GM12873 (cell line): ENCODE measurements at regions not wholly inside any gene's neighbourhood (a gene's known extent, or its start where the extent isn't known, plus 50 kb on each side); places are given as distances from the start of the nearest gene placed in this dataset.

ENCODE experiments used
- TF ChIP-seq, protein P1 (sequence below): IDR thresholded peaks from 2 replicates; pipeline ENCODE4 v1.5.1; 2012; ENCODE audit warnings: low read depth, mild to moderate bottlenecking, moderate library complexity, low read length, control low read depth; ENCODE audit not compliant: insufficient read depth; ENCODE audit errors: missing control alignments

DNA sequence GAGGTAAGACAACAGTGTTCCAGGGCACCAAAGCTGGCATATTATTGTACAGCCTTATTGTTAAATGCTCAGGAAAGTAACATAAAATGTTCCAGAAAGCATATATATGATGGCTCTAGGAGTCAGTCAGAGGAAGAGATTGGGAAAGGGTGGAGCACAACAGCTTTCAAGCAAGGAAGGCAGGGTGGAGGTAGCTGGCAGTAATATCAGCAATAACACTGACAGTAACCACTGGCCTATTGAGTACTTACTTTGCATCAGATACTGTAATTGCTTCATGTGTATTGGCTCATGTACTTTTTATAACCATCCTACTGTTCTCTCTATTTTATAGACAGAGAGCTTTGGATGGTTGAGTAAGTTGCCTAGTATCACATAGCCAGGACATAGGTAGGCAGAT is 830.2 kb downstream of the DHX35 start:
- TF ChIP-seq, protein P1, sequence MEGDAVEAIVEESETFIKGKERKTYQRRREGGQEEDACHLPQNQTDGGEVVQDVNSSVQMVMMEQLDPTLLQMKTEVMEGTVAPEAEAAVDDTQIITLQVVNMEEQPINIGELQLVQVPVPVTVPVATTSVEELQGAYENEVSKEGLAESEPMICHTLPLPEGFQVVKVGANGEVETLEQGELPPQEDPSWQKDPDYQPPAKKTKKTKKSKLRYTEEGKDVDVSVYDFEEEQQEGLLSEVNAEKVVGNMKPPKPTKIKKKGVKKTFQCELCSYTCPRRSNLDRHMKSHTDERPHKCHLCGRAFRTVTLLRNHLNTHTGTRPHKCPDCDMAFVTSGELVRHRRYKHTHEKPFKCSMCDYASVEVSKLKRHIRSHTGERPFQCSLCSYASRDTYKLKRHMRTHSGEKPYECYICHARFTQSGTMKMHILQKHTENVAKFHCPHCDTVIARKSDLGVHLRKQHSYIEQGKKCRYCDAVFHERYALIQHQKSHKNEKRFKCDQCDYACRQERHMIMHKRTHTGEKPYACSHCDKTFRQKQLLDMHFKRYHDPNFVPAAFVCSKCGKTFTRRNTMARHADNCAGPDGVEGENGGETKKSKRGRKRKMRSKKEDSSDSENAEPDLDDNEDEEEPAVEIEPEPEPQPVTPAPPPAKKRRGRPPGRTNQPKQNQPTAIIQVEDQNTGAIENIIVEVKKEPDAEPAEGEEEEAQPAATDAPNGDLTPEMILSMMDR: no peak

DNA sequence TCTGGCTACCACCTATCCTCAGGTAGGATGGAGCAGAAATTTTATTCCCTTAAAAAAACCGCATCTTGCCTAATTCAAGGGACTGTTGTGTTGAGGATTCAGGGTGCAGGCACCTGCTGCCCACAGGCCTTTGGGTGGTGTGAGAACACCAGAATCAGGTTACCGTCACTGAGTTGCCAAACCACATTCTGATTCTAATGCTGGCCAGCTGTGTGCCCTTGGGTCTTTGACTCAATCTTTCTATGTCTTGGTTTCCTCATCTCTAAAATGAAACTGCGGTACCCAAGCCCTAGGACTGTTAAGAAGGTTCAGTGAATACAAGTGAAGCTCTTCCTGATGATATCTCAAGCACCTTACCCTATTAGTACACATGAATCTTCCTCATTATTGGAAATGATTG is 827.3 kb downstream of the DHX35 start:
- TF ChIP-seq, protein P1: no peak

DNA sequence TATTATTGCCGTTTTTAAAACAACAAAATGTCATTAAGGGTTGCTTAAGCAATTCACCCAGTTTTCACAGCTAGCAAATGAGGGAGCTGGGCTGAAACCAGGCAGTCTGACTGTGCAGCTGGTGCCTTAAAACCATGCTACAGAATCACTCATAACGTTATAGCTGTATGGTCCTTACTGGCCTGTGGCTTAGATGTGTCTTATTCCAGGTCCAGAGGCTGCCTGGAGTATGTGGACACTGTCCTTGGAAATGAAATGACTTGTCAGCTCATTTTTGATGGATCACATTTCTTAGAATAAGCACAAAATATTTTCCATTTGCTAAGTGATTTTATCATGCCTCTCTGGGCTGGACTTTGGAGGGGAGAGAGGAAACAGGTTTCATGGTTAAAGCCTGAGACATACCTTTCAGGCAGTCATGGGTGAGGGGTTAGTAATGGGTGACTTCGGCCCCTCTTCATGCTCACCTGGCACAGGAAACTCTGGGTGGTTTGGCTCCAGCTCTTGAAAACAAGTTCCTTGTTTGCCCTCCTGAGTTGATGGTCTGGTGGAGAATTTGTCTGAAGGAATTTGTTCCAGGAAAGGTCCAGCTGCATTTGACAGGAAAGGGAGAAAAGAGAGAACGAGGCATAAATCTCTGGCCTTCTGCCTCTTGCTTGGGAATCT is 823.2 kb downstream of the DHX35 start:
- TF ChIP-seq, protein P1: no peak

DNA sequence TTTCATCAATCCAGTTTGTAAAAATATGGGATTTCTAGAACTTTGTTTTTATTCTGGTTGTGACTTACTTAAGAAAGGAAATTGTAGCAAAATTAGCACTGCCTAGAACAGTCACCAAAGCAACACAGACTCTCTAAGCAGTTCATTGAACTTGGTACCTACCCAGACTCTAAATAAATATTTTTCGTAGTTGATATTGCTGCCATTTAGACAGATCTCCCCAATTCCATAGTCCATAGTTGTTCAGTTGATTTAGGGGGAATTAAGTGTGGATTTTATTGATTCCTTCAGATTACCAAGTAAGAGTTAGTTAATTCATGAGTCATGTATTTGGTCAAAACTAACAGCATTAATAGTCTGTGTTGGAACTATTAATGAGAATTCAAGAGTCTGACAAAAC is 822.5 kb downstream of the DHX35 start:
- TF ChIP-seq, protein P1: no peak

DNA sequence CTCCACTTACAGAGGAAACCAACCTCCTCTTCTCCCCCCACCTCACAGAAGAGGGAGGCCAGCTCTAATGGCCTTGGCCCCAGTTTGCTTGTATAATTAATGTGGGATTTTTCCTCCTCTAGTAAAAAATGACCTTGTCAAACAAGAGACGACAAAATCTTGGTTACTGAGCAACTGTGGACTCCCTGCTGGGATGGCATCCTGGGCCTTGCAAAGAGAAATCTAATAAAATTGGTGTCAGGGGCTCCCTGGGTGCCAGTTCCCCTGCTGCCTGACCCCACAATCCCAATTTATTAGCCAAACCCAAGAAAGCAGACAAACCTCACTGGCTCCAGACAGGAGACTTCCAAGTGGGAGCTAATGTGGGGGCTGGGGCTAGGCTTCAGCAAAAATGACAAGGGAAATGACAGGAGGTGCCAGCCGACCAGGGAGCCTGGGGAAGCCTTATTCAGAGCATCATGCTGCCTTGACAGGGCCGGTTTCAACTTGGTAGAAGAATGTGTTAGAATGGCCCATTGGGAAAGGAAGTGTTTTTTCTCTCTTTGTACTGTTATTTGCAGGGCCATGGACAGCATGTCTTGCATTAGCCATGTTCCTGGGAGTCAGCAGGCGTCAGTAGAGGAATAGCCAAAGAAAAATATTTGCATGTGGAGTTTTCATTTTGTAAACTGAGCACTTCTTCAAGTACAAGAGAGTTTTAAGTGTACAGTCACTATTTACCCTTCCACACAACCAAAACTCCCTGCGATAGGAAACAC is 816.9 kb downstream of the DHX35 start:
- TF ChIP-seq, protein P1: no peak

DNA sequence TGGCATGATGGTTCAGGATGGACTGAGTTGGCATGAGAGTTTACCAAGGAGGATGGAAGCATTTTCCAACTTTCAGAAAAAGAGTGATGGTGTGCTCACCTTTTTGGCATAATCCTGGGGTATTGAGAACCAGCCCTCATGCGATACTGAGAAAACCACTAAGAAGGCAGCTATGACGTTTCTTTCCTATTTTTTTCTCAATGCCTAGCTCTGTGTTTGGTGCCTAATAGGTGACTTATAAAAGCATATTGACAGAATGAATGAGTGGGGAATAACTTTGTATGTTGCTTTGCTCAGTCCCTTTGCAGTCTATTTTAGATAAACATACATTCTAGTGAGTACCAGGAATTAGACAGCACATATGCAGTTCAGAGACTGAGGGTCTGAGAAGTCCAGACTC is 816.3 kb downstream of the DHX35 start:
- TF ChIP-seq, protein P1: no peak

DNA sequence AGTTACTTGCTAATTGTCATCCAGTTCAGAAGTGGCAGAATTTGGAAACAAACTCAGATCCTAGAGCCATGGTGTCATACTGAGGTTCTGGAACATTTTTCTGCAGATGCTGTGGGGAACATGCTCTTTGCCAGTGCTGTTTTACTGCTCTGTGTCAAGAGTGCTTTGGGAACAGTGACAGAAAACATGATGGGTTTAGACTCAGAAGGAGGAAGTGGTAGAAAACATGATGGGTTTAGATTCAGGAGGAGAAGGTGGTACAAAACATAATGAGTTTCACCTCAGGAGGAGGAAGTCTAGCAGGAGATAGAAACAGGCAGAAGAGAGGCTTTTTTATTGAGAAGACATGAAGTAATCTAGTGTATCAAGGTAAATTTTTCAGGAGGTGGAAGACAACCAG is 815.5 kb downstream of the DHX35 start:
- TF ChIP-seq, protein P1: no peak
